Right atrium auricular region (tissue), 2 donors: ENCODE measurements at regions not wholly inside any gene's neighbourhood (a gene's known extent, or its start where the extent isn't known, plus 50 kb on each side); places are given as distances from the start of the nearest gene placed in this dataset.

ENCODE experiments used
- DNase-seq: peaks from one replicate; pipeline ENCODE4 v3.0.0-alpha.2; 2019; ENCODE audit warnings: low spot score
- H3K27ac ChIP-seq, 2 donors: fragments of 200-600 bp; sonication (generic); 1 replicate in 1 of 2; 2 replicates in 1 of 2; pipeline ENCODE4 v1.5.1; 2016 to 2019
- H3K27me3 ChIP-seq, 2 donors: fragments of 200-600 bp; sonication (generic); one replicate each; pipeline versions ENCODE4 v1.5.1 to v1.6.0; 2017 to 2019
- H3K36me3 ChIP-seq: fragments of 200-600 bp; sonication (generic); one replicate; pipeline ENCODE4 v1.5.1; 2016
- H3K4me1 ChIP-seq, 2 donors: fragments of 200-600 bp; sonication (generic); one replicate each; pipeline versions ENCODE4 v1.5.1 to v1.6.0; 2017 to 2019
- H3K4me3 ChIP-seq, 2 donors: fragments of 200-600 bp; sonication (generic); 1 replicate in 1 of 2; 2 replicates in 1 of 2; pipeline ENCODE4 v1.5.1; 2017 to 2019; ENCODE audit warnings: mild to moderate bottlenecking in 1 of 2, moderate library complexity in 1 of 2
- H3K9me3 ChIP-seq, 2 donors: fragments of 200-600 bp; sonication (generic); one replicate each; pipeline ENCODE4 v1.5.1; 2019
- TF ChIP-seq, protein P1 (sequence below), 2 donors: fragments of 200-600 bp; sonication (generic); IDR thresholded peaks; one replicate each; pipeline ENCODE4 v1.5.1; 2019; ENCODE audit warnings: antibody characterized with exemption in 2 of 2

DNA sequence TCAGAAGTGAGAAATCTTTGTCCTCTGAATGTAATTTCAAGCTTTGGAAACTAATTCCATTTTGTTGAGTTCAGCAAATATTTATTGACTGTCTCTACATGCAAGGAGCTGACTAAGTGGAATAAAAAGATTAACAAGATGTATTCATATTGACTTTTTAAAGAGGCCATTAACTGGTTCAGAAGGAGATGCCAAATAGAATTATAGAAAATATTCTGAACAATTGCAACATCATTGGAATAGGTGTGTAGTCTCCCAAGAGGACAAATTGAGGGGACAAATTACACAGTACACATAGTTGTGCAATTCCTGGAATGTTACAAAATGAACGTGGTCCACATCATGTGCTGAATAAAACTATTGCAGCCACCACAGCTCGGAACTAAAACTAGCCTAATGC is 224.2 kb downstream of the NPR3 start:
- Histone ChIP-seq H3K27me3 (no peaks in the 10 kb centered on the region), H3K27ac (no peak overlapping the region), H3K36me3 (no peaks in the 10 kb centered on the region), H3K4me3 (no peak overlapping the region), H3K9me3 (no peaks in the 10 kb centered on the region), H3K4me1 (no peaks in the 10 kb centered on the region)
- TF ChIP-seq, protein P1, sequence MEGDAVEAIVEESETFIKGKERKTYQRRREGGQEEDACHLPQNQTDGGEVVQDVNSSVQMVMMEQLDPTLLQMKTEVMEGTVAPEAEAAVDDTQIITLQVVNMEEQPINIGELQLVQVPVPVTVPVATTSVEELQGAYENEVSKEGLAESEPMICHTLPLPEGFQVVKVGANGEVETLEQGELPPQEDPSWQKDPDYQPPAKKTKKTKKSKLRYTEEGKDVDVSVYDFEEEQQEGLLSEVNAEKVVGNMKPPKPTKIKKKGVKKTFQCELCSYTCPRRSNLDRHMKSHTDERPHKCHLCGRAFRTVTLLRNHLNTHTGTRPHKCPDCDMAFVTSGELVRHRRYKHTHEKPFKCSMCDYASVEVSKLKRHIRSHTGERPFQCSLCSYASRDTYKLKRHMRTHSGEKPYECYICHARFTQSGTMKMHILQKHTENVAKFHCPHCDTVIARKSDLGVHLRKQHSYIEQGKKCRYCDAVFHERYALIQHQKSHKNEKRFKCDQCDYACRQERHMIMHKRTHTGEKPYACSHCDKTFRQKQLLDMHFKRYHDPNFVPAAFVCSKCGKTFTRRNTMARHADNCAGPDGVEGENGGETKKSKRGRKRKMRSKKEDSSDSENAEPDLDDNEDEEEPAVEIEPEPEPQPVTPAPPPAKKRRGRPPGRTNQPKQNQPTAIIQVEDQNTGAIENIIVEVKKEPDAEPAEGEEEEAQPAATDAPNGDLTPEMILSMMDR (IDR thresholded peaks at IDR 0.05): no peak
- DNase-seq: no peak

DNA sequence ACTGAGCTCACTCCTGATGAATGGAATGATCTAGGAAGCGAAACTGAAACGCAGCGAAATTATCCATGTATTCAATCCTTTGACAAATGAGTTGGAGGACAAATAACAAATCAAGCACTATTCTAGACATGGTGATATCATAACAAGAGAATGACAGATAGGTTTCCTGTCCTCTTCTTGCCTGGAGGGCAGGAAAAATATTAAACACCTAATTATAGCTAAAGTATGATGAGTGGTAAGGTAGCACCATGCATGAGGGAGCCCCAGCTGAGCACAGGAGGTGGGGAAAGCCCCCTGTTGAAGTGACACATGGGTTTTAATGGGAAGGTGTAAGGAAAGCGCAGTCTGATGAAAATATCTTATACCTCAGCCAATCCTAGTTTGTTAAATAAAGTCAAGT is 225.2 kb downstream of the NPR3 start:
- Histone ChIP-seq H3K36me3 (no peaks in the 10 kb centered on the region), H3K4me1 (no peaks in the 10 kb centered on the region), H3K27me3 (no peaks in the 10 kb centered on the region), H3K9me3 (no peaks in the 10 kb centered on the region), H3K4me3 (no peak overlapping the region), H3K27ac (no peak overlapping the region)
- no peak for DNase-seq
- TF ChIP-seq, protein P1 (IDR thresholded peaks at IDR 0.05): no peak

DNA sequence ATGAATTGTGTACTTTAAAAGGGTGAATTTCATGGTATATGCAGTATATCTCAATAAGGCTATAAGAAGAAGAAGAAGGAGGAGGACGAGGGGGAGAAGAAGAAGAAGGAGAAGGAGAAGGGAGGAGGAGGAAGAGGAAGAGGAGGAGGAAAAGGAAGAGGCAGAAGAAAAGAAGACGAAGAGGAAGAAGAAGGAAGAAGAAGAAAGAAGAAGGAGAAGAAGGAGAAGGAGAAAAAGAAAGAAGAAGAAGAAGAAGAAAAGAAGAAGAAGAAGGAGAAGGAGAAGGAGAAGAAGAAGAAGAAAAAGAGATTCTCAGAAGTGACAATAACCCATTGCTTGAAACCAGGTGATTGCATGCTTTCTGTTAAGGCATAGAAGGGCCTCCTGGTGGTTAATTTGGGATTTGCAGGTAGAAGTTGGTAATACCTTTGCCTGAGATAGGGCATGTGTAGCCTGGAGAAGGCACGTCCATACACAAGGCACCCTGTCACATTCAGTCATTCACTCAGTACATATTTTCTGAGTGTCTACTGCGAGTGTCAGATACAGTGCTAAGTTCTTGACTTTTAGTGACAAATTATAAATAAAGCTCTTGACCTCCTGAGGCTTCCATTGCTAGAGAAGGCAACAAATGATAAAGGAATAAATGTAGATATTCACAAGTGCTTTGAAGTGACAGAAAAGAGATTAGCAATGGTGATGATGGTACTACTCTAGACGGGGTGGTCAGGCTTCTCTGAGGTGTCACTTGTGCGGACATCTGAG is 231.3 kb downstream of the NPR3 start:
- Histone ChIP-seq H3K27ac (no peak overlapping the region), H3K4me1 (no peaks in the 10 kb centered on the region), H3K4me3 (no peak overlapping the region), H3K9me3 (no peaks in the 10 kb centered on the region), H3K36me3 (no peaks in the 10 kb centered on the region), H3K27me3 (no peaks in the 10 kb centered on the region)
- no peak for DNase-seq
- TF ChIP-seq, protein P1 (IDR thresholded peaks at IDR 0.05): no peak

DNA sequence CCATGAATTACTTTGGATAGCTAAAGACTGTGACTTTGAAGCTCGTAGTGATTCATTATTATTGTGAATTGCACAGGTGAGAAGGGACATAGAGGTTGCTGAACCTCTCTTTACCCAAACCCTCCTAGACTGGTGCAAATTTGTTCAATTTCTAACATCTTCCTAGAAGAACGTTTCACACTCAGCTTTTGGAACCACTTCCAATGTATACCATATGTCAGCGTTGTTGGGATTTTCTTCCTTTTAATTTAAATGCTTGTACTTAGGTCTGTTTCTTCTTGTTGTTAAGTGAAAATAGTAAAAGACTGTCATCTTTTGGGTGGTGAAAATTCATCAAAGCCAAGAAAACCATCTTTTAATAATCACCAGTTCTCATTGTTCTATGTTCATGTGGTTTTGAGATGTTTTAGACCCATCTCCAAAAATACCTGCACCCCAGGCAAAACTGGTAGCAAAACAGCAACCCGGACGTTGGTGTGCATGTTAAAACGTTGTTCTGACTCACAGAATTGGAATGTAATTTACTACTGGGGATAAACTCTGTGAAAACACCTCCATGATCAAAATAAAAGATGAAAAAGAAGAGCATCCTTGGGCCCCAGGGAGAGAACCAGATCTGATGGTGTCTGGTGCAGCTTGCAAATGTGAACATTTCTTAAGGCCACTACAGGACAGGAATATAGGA is 238.3 kb downstream of the NPR3 start:
- TF ChIP-seq, protein P1 (IDR thresholded peaks at IDR 0.05): no peak
- DNase-seq: no peak
- H3K27ac ChIP-seq: no peak overlapping the region
- H3K9me3 ChIP-seq: no peaks in the 10 kb centered on the region
- no peaks in the 10 kb centered on the region for H3K36me3 ChIP-seq
- no peaks in the 10 kb centered on the region for H3K27me3 ChIP-seq
- no peak overlapping the region for H3K4me3 ChIP-seq
- H3K4me1 ChIP-seq: no peaks in the 10 kb centered on the region

DNA sequence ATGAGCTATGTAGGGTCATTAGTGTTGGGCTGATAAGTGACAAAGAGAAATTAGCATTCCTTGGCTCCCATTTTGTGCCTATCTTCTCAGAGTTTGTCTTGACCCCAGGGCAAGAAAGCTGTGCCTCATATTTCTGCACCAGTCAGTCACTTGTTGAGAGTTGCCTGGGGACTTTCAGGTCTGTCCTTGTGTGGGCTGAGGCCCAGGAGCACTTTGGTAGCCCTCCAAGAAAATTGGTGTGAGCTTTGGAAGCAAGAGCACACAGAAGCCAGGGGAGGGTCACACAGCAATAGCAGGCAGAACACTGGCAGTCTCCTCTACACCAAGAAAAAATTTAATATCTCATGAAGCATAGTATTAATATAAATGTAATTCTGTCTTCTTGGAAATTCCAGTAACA is 239.9 kb downstream of the NPR3 start:
- no peak overlapping the region for H3K27ac ChIP-seq
- TF ChIP-seq, protein P1 (IDR thresholded peaks at IDR 0.05): no peak
- no peak for DNase-seq
- no peaks in the 10 kb centered on the region for H3K9me3 ChIP-seq
- no peak overlapping the region for H3K4me3 ChIP-seq
- H3K36me3 ChIP-seq: no peaks in the 10 kb centered on the region
- no peaks in the 10 kb centered on the region for H3K4me1 ChIP-seq
- no peaks in the 10 kb centered on the region for H3K27me3 ChIP-seq
